ENCODE measurements at regions not wholly inside any gene's neighbourhood (a gene's known extent, or its start where the extent isn't known, plus 50 kb on each side); places are given as distances from the start of the nearest gene placed in this dataset.

DNA sequence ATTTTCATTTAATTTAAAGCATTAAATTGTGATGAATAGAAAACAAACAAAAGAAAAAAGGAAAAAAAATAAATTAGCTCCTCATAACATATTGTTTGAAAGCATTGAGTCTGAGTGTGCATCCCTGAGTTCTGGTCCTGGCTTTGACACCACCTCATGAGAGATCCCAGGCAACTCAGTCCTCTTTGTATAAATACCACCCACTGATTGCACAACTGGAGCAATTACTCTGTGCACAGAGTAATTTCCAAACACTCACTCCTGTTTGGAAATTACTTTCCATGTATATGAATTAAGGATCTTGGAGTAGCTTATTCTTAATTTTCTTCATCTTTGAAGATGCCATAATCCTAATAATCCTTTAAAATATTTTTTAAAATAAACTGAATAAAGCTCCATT lies 59.4 kb upstream of the C5orf46 start:
- no peak for DNase-seq (ENCODE audit: low read depth, low spot score)

DNA sequence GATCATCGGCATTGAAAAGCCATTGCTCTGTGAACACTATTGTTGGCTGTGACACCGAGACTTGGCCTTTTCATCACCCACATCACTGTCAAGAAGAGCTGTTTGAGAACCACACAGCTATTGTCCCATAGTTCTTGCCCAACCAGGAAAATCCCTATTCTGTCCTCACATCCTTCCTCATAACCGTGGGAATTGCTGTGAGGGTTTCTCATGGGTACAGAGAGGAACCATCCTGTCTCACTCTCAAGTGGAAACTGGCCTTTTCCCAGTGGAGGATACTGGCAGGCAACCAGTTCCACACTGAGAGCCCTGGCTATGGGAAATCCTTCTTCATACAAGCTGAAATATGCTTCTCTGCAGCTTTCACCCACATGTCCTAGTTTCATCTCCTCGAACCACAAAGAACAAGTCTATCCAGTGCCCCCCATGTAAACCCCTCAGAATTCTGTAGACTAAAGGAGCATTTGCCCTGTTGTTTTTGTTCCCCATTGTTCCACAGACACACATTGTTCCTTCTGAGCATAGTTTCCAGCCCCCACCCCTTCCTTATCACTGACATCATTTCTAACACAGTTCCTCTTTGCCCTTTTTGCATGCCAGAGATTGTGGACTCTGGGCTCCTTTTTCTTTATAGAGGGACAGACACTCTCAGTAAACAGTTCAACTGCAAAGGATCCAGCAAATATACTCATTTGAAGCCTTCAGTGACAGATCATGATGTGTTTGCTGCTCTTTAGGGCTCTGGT lies 57.8 kb upstream of the C5orf46 start:
- no peak for DNase-seq (ENCODE audit: low read depth, low spot score)

DNA sequence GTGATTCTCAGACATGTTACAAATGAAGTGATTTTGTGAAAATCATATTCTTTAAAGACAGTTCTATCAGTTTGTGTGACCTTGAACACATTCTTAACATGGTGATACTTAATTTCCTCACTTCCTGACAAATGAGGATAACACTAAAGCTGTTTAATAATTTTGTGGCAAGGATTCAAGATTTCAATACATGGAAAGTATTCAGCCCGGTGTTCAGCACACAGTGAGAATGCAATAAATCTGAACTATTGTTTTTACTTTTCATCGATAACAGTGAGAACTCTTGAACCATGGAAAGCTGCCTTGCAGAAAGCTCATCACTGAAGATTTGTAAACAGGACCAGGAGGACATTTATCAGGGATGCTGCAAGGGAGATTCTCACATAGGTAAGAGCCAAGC lies 57.1 kb upstream of the C5orf46 start:
- no peak for DNase-seq (ENCODE audit: low read depth, low spot score)

DNA sequence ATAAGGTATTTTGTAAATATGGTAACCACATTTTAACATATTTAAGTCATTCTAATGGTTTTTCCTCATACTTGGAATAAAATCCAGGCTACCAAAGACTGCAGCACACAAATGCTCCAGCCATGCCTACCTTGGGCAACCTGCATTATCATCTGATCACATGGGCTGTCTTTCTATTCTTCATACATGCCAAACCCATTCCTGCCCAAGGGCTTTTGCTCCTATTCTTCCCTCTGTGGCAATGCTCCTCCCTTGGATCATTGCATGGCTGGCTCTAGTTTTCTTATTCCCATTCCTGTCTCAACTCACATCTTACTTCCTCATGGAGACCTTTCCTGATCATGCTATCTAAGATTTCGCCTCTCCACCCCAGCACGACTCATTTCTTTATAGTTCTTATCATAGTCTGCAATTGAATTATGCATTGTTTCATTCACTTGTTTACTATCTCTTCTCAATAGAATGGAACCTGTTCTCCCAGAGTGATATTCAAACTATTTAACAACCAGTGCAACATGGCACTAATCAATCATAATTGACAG lies 54.9 kb upstream of the C5orf46 start:
- DNase-seq (ENCODE audit: low read depth, low spot score), result no peak

DNA sequence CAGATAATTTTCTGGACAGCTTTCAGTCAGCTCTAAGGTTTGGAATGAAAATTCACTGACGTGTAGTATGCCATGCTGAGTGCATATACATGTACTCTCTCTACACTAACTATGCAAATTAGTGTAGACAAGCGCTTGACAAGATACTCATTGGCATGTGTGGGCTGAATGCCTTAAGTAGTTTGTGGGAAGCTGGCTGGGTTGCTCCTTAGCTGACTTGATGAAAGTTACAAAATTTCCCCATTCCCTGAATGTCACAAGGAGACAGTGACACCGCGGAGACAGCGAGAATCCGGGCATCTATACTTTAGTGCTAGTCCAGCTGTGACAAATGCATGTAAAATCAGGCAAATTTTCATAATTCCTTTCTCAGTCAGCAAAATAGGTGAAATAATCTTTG lies 51.6 kb upstream of the C5orf46 start:
- DNase-seq (ENCODE audit: low read depth, low spot score), result no peak

DNA sequence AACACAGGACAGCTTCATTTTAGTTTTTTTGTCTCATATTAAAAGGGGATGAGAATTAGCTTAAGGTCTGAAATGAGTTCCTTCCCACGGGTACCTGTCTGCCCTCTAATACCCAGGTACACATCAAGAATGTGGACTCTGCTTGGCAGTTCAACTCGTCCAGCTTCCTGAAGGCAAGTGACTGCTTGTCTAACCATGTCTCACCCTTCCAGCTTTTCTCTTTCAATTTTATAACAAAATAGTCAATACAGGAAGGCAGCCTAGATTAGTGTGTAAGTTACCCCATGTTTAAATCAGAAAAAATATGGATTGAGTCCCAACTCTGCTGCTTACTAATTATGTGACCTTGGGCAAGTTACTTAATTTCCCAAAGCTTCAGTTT lies 50.5 kb upstream of the C5orf46 start:
- DNase-seq (ENCODE audit: low read depth, low spot score), result no peak

DNA sequence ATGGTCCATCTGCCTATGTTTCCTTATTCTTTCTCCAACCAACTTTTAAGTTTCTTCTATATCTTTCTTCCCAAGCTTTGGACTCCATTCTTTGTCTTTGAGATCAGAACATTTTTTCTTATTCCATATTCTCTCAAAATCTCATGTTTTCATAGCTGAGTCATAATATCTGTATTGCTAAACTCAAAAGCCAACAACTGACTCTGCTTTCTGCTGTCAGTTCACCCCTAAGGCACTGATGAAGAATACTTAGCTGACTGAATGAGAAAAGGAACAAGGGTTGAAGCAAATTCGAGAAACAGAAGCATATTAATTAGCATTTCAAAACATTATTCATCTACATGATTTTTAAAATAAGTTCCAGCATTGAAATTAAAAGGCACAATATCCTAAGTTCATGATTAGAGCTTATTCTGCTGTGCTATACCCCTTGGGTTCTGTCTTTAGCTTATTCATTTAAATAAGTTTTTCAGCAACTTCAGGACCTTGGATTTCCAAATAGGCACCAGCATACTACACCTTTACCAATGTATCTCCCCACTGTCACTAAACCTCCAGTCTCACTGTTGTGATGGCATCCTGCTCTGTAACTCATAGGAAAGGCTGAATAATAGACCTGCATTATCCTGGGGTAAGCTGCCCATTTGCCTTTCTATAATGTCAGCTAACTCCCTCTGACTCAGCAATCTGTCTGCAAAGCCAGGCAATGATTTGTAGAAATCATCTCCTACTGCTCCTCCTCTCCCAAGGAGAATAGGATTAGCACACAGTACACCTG lies 49.9 kb upstream of the C5orf46 start:
- no peak for DNase-seq (ENCODE audit: low read depth, low spot score)

Data from iPS DF 19.7 (cell line).